Effector memory CD8-positive, alpha-beta T cell (primary cell): ENCODE measurements at regions not wholly inside any gene's neighbourhood (a gene's known extent, or its start where the extent isn't known, plus 50 kb on each side); places are given as distances from the start of the nearest gene placed in this dataset.

Experiments
- ATAC-seq: fragments of 150-1000 bp; cut with Tn5 transposase; replicated peaks from 2 replicates; pipeline ENCODE4 v1.10.0; 2021; ENCODE audit warnings: mild to moderate bottlenecking, moderate library complexity
- DNase-seq, 3 experiments: peaks; one replicate each; pipeline ENCODE4 v3.0.0; 2021
- H3K27ac Mint-ChIP-seq, 2 donors: one replicate each; pipeline ENCODE4 v1.8.0; 2022; ENCODE audit warnings: mild to moderate bottlenecking in 2 of 2, mixed read lengths in 2 of 2, moderate library complexity in 2 of 2
- H3K27me3 Mint-ChIP-seq, 2 donors: one replicate each; pipeline ENCODE4 v1.8.0; 2022; ENCODE audit warnings: mixed read lengths in 2 of 2
- H3K36me3 Mint-ChIP-seq: one replicate; pipeline ENCODE4 v1.8.0; 2022; ENCODE audit warnings: mild to moderate bottlenecking, moderate library complexity, mixed read lengths; ENCODE audit not compliant: insufficient read depth
- H3K4me1 Mint-ChIP-seq, 2 donors: one replicate each; pipeline ENCODE4 v1.8.0; 2022; ENCODE audit warnings: low read depth in 2 of 2, mixed read lengths in 2 of 2
- H3K4me3 Mint-ChIP-seq, 2 donors: one replicate each; pipeline ENCODE4 v1.8.0; 2022; ENCODE audit warnings: mild to moderate bottlenecking in 2 of 2, mixed read lengths in 2 of 2, moderate library complexity in 2 of 2
- H3K9me3 Mint-ChIP-seq, 2 donors: one replicate each; pipeline ENCODE4 v1.8.0; 2022; ENCODE audit warnings: mixed read lengths in 2 of 2

GRCh38 chr4:174116021-174116420 lies 167.4 kb downstream of the FBXO8 start:
- H3K36me3 Mint-ChIP-seq = no peaks in the 10 kb centered on the region
- DNase-seq = no peak
- ATAC-seq = no peak
- H3K27ac Mint-ChIP-seq = no peak overlapping the region
- H3K27me3 Mint-ChIP-seq = peaks cover 25 to 37% of the 10 kb centered on the region in 2 donors
- H3K4me1 Mint-ChIP-seq = peaks cover 4% of the 10 kb centered on the region in 2 donors
- no peak overlapping the region for H3K4me3 Mint-ChIP-seq
- H3K9me3 Mint-ChIP-seq = peaks cover 0 to 2% of the 10 kb centered on the region in 2 donors

GRCh38 chr4:174111422-174111821 lies 172.0 kb downstream of the FBXO8 start:
- H3K4me3 Mint-ChIP-seq = no peak overlapping the region
- DNase-seq (no peak), ATAC-seq (no peak)
- peaks cover 26 to 27% of the 10 kb centered on the region in 2 donors for H3K27me3 Mint-ChIP-seq
- H3K4me1 Mint-ChIP-seq = no peaks in the 10 kb centered on the region
- H3K36me3 Mint-ChIP-seq = no peaks in the 10 kb centered on the region
- H3K9me3 Mint-ChIP-seq = no peaks in the 10 kb centered on the region
- H3K27ac Mint-ChIP-seq = no peak overlapping the region

DNA sequence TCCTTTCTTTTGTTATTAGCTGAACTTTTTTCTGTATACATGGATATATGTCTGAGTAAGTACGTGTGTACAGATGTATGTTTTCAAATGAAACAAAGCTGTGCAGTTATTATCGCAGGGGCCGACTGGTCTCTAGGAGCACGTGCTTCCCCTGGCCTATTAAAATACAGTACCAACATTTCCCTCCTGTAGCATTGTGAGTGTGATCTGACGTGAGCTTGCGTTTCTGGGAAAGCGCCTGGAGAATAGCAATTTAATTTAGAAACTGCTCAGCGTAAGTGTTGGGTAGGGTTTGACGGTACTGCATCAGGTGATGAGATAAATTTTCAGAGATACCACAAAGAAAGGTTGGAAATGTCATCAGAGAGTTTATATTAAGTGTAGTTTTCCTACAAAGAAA lies 173.3 kb downstream of the FBXO8 start:
- no peaks in the 10 kb centered on the region for H3K9me3 Mint-ChIP-seq
- no peaks in the 10 kb centered on the region for H3K4me1 Mint-ChIP-seq
- no peak for ATAC-seq
- peaks cover 26 to 28% of the 10 kb centered on the region in 2 donors for H3K27me3 Mint-ChIP-seq
- H3K36me3 Mint-ChIP-seq = no peaks in the 10 kb centered on the region
- H3K27ac Mint-ChIP-seq = no peak overlapping the region
- H3K4me3 Mint-ChIP-seq = no peak overlapping the region
- DNase-seq = no peak

- DNase-seq = no peak
- Mint-ChIP-seq H3K27ac (no peak overlapping the region), H3K4me3 (no peak overlapping the region), H3K36me3 (no peaks in the 10 kb centered on the region), H3K9me3 (no peaks in the 10 kb centered on the region), H3K4me1 (no peaks in the 10 kb centered on the region), H3K27me3 (peaks cover 19 to 23% of the 10 kb centered on the region in 2 donors)
- no peak for ATAC-seq
Measured at GRCh38 chr4:174107746-174108354, 175.6 kb downstream of the FBXO8 start.

DNA sequence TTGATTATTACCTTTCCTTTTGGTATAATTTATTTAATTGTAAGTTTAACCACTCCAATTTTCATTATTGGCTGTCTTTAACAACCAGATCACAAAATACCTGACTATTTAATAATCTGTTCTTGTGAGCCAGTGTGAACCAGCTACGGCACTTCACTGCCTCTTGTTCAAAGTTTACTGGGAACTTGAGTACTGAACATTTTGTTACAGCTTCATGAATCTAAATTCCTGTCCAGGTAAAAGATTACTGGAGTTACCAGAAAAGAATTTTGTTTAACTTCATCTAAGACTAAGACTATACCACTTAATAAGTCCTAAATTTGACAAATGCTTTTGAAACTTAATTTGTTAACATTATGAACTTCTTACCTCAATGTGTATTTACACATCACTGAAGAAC lies 178.3 kb downstream of the FBXO8 start:
- H3K9me3 Mint-ChIP-seq = no peaks in the 10 kb centered on the region
- H3K27ac Mint-ChIP-seq = no peak overlapping the region
- no peak overlapping the region for H3K4me3 Mint-ChIP-seq
- no peak for DNase-seq
- no peaks in the 10 kb centered on the region for H3K36me3 Mint-ChIP-seq
- peaks cover 19 to 23% of the 10 kb centered on the region in 2 donors for H3K27me3 Mint-ChIP-seq
- ATAC-seq = no peak
- H3K4me1 Mint-ChIP-seq = no peaks in the 10 kb centered on the region

- H3K36me3 Mint-ChIP-seq = no peaks in the 10 kb centered on the region
- no peak for ATAC-seq
Measured at GRCh38 chr4:174100910-174101309, 182.6 kb downstream of the FBXO8 start.

DNA sequence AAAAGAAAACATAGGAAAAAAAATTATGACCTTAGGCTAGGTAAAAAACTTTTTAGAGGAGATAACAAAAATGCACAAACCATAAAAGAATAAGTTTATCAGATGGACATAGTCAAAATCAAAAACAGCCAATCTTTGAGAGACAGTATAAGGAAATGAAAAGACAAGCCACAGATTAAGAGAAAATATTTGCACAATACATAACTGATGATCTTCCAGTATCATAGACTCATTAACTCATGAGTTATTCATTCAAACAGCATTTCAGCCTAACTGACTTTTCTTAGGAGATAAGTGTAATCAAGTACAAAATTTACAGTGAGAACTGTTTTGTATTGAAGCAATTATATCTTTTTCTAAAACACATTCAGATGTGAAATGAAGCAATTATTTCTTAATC lies 183.8 kb downstream of the FBXO8 start:
- Mint-ChIP-seq H3K27ac (no peak overlapping the region), H3K4me3 (no peak overlapping the region), H3K36me3 (no peaks in the 10 kb centered on the region), H3K4me1 (no peaks in the 10 kb centered on the region), H3K27me3 (peaks cover 0 to 12% of the 10 kb centered on the region in 2 donors), H3K9me3 (no peaks in the 10 kb centered on the region)
- ATAC-seq (no peak), DNase-seq (no peak)

More at GRCh38 chr4:174100910-174101309, 182.6 kb downstream of the FBXO8 start:
- H3K9me3 Mint-ChIP-seq = no peaks in the 10 kb centered on the region
- no peak overlapping the region for H3K4me3 Mint-ChIP-seq
- no peaks in the 10 kb centered on the region for H3K4me1 Mint-ChIP-seq
- peaks cover 0 to 12% of the 10 kb centered on the region in 2 donors for H3K27me3 Mint-ChIP-seq
- H3K27ac Mint-ChIP-seq = no peak overlapping the region
- no peak for DNase-seq

GRCh38 chr4:174096999-174097398 lies 186.5 kb downstream of the FBXO8 start:
- H3K4me3 Mint-ChIP-seq = no peak overlapping the region
- H3K27ac Mint-ChIP-seq = no peak overlapping the region
- DNase-seq (no peak), ATAC-seq (no peak)
- H3K9me3 Mint-ChIP-seq = no peaks in the 10 kb centered on the region
- no peaks in the 10 kb centered on the region for H3K36me3 Mint-ChIP-seq
- H3K4me1 Mint-ChIP-seq = no peaks in the 10 kb centered on the region
- peaks cover 0 to 21% of the 10 kb centered on the region in 2 donors for H3K27me3 Mint-ChIP-seq

GRCh38 chr4:174096456-174096855 lies 187.0 kb downstream of the FBXO8 start:
- ATAC-seq (no peak), DNase-seq (no peak)
- Mint-ChIP-seq H3K36me3 (no peaks in the 10 kb centered on the region), H3K4me3 (no peak overlapping the region), H3K9me3 (no peaks in the 10 kb centered on the region), H3K4me1 (no peaks in the 10 kb centered on the region), H3K27ac (no peak overlapping the region), H3K27me3 (peaks cover 0 to 24% of the 10 kb centered on the region in 2 donors)

DNA sequence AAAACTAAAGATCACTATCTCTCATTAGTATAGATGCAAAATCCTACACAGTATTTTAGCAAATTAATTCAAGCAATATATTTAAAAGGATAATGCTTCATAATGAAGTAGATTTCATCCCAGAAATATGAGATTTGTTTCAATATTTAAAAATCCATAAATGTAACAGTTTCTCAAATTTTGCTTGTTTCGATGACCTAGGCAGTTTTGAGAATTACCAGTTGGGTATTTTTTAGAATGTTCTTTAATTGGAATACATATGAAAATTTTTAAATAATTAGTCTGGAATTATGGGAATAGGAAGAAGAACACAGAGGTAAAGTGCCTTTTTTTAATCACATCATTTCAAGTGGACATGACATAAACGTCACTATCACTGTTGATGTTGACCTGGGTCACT lies 192.3 kb downstream of the FBXO8 start:
- no peak overlapping the region for H3K27ac Mint-ChIP-seq
- ATAC-seq (no peak), DNase-seq (no peak)
- H3K9me3 Mint-ChIP-seq = peaks cover 0 to 2% of the 10 kb centered on the region in 2 donors
- H3K4me1 Mint-ChIP-seq = no peaks in the 10 kb centered on the region
- H3K36me3 Mint-ChIP-seq = peaks cover 3% of the 10 kb centered on the region
- H3K4me3 Mint-ChIP-seq = no peak overlapping the region
- peaks cover 4 to 11% of the 10 kb centered on the region in 2 donors for H3K27me3 Mint-ChIP-seq

DNA sequence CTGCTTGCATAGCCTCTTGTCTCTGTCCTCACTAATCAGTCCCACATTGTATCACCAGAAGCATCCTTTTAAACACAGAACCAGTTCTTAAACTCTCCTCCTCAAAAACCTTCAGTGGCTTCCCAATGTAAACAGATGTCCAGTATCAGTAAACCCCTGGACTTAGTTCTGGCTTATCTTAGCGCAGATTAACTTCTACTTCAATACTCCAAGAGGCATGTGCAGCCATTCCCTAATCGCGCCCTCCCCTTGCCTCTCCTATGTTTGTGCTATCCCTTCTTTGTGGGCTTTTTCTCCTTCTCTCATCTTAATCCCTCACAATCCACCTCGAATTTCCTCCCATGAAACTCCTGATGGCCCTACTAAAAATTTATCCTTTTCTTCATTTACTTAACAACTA lies 193.8 kb downstream of the FBXO8 start:
- Mint-ChIP-seq H3K4me1 (no peaks in the 10 kb centered on the region), H3K27me3 (peaks cover 4 to 11% of the 10 kb centered on the region in 2 donors)

DNA sequence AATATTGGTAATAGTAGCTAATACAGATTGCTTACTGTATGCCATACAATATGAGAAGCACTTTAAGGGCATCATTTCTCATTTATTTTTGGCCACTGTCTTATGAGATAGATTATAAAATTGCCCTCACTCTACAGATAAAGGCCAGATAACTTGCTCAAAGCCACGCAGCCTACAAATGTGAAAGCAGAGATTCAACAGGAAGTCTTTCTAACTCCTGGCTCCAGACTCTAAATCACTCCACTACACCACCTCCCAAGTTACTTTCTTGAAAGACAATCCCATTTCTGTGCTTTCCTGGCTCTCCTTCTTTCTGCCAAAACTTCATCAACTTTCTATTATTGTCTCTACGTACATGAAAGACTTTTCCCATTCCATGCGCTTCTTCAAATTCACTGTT lies 194.7 kb downstream of the FBXO8 start:
- ATAC-seq (no peak), DNase-seq (no peak)
- H3K4me1 Mint-ChIP-seq = no peaks in the 10 kb centered on the region
- H3K27ac Mint-ChIP-seq = no peak overlapping the region
- peaks cover 3% of the 10 kb centered on the region for H3K36me3 Mint-ChIP-seq
- H3K4me3 Mint-ChIP-seq = no peak overlapping the region
- peaks cover 0 to 2% of the 10 kb centered on the region in 2 donors for H3K9me3 Mint-ChIP-seq
- peaks cover 4 to 11% of the 10 kb centered on the region in 2 donors for H3K27me3 Mint-ChIP-seq

More for the DNA sequence above, 193.8 kb downstream of the FBXO8 start:
- Mint-ChIP-seq H3K4me3 (no peak overlapping the region), H3K27ac (no peak overlapping the region), H3K36me3 (peaks cover 3% of the 10 kb centered on the region), H3K9me3 (peaks cover 0 to 2% of the 10 kb centered on the region in 2 donors)
- ATAC-seq (no peak), DNase-seq (no peak)

- Mint-ChIP-seq H3K27me3 (peaks cover 3 to 4% of the 10 kb centered on the region in 2 donors), H3K9me3 (peaks cover 0 to 2% of the 10 kb centered on the region in 2 donors), H3K36me3 (peaks cover 3% of the 10 kb centered on the region), H3K4me3 (no peak overlapping the region), H3K27ac (no peak overlapping the region), H3K4me1 (no peaks in the 10 kb centered on the region)
- ATAC-seq (no peak), DNase-seq (no peak)
Measured at GRCh38 chr4:174086829-174087799, 196.4 kb downstream of the FBXO8 start.

DNA sequence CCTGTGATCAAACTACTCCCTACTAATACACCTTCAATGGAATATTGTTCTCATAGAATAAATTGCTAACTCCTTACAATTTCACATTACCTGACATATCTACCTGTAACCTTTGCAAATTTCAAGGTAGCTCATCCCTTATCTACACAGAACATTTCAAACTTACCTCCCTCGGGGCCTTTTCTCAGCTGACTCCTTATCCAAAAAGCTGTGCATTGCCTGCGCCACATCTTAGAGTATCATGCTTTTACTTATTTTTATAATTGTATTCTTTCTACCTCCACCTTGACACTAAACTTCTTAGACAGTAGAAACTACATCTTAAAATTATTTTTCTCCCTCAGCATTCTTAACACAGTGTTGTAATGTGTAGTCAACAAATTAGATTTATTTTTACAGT lies 198.5 kb downstream of the FBXO8 start:
- no peaks in the 10 kb centered on the region for H3K4me1 Mint-ChIP-seq
- H3K9me3 Mint-ChIP-seq = peaks cover 0 to 2% of the 10 kb centered on the region in 2 donors
- DNase-seq (no peak), ATAC-seq (no peak)
- peaks cover 0 to 4% of the 10 kb centered on the region in 2 donors for H3K27me3 Mint-ChIP-seq
- H3K4me3 Mint-ChIP-seq = no peak overlapping the region
- peaks cover 3% of the 10 kb centered on the region for H3K36me3 Mint-ChIP-seq
- no peak overlapping the region for H3K27ac Mint-ChIP-seq
